Peyer's patch (tissue), 4 donors: ENCODE measurements at regions not wholly inside any gene's neighbourhood (a gene's known extent, or its start where the extent isn't known, plus 50 kb on each side); places are given as distances from the start of the nearest gene placed in this dataset.

Source experiments
- CTCF ChIP-seq, 6 experiments: fragments of 450-650 bp in 4 of 6; fragments of 200-600 bp in 2 of 6; sonication (generic) in 1 of 6; IDR thresholded peaks; one replicate each; pipeline ENCODE4 v1.5.1; 2017 to 2019; ENCODE audit warnings: antibody characterized with exemption in 6 of 6, mild to moderate bottlenecking in 3 of 6, moderate library complexity in 1 of 6
- POLR2A ChIP-seq, 2 donors: fragments of 450-650 bp; IDR thresholded peaks; one replicate each; pipeline ENCODE4 v1.5.1; 2017; ENCODE audit warnings: antibody characterized with exemption in 2 of 2, mild to moderate bottlenecking in 2 of 2, moderate library complexity in 2 of 2

GRCh38 chr1:115413208-115413607 is 75.2 kb upstream of the NGF start:
- no peak for TF ChIP-seq CTCF (IDR thresholded peaks at IDR 0.05)
- no peak for TF ChIP-seq POLR2A (IDR thresholded peaks at IDR 0.05)
